ENCODE measurements at regions not wholly inside any gene's neighbourhood (a gene's known extent, or its start where the extent isn't known, plus 50 kb on each side); places are given as distances from the start of the nearest gene placed in this dataset.
A peak's percentile ranks its signal among the peaks of the same experiment; 100 is the strongest.

DNA sequence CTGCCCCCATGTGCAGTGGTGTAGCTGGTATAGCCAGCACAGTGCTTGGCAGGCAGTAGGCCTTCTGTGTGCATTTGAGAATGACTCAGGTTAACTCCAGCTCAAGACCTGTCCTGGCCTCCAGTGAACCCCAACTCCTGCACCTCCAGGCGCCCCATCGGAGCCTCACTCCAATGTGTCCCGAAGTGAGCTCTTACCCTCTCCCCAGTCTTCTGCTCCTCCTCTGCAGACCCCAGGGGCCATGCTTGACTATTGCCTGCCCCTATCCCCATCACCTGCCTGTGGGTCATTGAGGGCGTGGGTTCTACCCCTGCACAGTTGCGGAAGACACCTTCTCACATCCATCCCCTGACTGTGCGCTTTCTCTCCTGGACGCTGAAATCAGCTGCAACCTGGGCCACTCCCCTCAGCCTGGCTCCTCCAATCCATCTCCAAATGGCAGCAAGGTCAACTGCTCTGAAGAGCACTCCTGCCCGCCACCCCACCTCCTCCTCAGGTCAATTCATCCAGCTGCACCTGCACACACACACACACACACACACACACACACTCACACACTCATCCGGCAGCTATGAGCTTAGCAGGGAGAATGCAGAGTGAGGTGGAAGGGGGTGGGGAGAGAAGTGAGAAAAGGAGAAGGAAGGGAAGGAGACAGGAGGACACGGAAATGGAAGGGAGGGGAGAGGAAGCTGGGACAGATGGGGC is 130.3 kb upstream of the GLI2 start:
- ATAC-seq, result no peak
- no peaks in the 10 kb centered on the region for H3K9me3 Mint-ChIP-seq
- no peak overlapping the region for H3K27ac Mint-ChIP-seq
- H3K4me1 Mint-ChIP-seq, result no peaks in the 10 kb centered on the region
- no peak for DNase-seq (ENCODE audit: low spot score in 2 of 2)
- no peaks in the 10 kb centered on the region for H3K36me3 Mint-ChIP-seq
- H3K4me3 Mint-ChIP-seq, result no peak overlapping the region

DNA sequence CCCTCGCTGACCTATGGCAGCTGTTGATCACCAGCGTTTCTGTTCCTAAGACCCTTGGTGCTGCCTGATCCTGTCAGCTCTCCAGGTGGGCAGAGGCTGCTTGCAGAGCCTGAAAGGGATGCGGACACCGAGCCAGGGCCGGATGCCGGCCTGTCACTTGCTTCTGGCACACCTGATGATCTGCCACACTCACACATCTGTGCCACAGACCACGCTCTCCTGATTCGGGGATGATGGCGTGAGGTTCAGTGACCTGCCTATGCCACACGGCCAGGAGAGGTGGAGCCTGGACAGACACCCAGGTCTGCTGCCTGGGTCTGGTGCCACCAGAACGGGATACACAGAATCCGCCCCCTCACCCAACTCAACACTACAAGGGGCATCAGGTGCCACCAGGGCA is 129.4 kb upstream of the GLI2 start:
- H3K9me3 Mint-ChIP-seq, result no peaks in the 10 kb centered on the region
- no peak overlapping the region for H3K4me3 Mint-ChIP-seq
- H3K27ac Mint-ChIP-seq, result no peak overlapping the region
- H3K4me1 Mint-ChIP-seq, result no peaks in the 10 kb centered on the region
- H3K36me3 Mint-ChIP-seq, result no peaks in the 10 kb centered on the region
- no peak for DNase-seq (ENCODE audit: low spot score in 2 of 2)
- ATAC-seq, result no peak

DNA sequence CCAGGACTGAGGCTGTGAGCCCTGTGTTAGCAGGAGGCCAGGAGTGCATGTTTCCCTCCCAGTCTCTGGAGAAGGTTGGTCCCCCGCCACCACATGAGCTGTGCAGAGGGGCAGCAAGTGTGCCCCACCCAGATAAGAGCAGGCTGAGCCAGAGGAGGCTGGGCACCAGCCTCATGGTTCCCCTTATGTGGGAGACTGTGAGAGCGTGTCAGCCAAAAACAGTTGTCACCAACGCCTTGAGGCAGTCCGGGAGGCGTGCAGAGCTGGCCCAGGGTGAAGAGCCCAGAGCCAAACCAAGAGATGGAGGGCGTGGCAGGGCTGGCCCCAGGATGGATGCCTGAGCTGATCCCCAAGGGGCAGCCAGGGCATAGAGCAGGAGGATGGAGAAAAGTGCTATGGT is 128.7 kb upstream of the GLI2 start:
- ATAC-seq (no peak), DNase-seq (ENCODE audit: low spot score in 2 of 2) (no peak)
- H3K9me3 Mint-ChIP-seq, result no peaks in the 10 kb centered on the region
- no peaks in the 10 kb centered on the region for H3K36me3 Mint-ChIP-seq
- no peaks in the 10 kb centered on the region for H3K4me1 Mint-ChIP-seq
- no peak overlapping the region for H3K27ac Mint-ChIP-seq
- no peak overlapping the region for H3K4me3 Mint-ChIP-seq

DNA sequence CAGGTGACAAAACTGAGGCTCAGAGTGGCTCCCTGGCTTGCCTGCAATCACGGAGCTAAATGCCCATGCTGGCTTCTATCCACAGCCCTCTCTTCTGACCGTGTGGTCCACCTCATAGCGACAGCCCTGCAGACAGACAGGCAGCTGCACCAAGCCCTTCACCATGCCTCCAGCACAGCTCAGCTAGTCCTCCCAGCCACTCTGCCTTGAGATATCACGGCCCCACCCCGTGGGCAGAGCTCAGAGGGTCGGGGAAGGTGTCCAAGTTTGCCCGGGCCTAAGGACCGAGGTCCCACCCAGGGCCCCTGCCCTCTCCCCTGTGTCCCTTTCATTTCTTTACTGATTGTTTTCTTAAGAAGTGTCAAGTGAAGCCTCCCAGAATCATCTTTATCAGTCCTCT is 128.2 kb upstream of the GLI2 start:
- no peaks in the 10 kb centered on the region for H3K9me3 Mint-ChIP-seq
- no peak overlapping the region for H3K4me3 Mint-ChIP-seq
- H3K27ac Mint-ChIP-seq, result no peak overlapping the region
- no peak for ATAC-seq
- no peaks in the 10 kb centered on the region for H3K4me1 Mint-ChIP-seq
- H3K36me3 Mint-ChIP-seq, result no peaks in the 10 kb centered on the region
- no peak for DNase-seq (ENCODE audit: low spot score in 2 of 2)

DNA sequence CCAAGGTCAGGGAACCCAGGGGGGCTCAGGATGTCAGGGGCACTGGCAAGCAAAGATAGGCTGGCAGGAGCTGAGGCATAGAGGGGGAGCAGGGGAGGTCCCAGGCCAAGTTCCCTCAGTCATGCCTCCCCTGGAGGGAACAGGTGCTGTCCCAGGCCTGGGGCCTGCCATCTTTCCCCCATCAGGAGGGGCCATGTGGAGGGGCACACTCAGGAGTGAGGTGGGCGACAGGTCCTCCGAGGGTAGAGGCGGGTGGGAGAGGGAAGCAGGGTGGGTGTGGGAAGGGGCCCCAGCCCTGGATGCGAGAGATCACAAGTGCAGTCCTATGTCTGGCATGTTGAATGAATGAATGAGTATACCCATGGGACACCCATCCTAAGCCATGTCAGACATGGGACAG is 127.7 kb upstream of the GLI2 start:
- no peak overlapping the region for H3K27ac Mint-ChIP-seq
- no peaks in the 10 kb centered on the region for H3K4me1 Mint-ChIP-seq
- ATAC-seq (peak; percentile 2), DNase-seq (ENCODE audit: low spot score in 2 of 2) (no peak)
- no peak overlapping the region for H3K4me3 Mint-ChIP-seq
- no peaks in the 10 kb centered on the region for H3K36me3 Mint-ChIP-seq
- H3K9me3 Mint-ChIP-seq, result no peaks in the 10 kb centered on the region

DNA sequence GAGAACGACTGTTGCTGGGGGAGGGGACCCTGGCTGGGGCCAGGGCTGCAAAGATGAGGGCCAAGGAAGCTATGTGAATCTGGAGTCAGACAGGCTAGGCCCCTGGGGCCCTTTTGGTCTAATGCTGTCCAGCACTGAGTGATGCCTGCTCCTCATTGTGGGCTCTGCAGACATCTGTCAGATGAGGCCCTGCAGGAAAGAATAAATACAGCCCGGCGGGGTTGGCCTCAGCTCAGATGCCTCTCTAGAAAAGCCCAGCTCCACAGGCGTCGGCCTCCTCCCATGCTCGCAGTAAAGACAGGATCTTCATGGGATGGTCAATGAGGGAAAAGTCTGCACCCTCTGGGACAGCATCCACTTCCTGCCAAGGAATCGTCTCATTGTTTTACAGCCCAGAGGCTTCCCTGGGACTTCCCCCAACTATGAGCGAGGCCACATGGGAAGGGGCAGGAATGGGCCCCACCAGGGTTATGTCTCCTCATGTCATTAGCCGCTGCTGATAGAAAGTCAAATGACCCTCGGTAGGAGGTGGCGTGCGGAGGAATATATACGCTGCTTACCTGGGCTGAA is 125.8 kb upstream of the GLI2 start:
- DNase-seq (ENCODE audit: low spot score in 2 of 2) (no peak), ATAC-seq (no peak)
- Mint-ChIP-seq H3K4me3 (no peak overlapping the region), H3K4me1 (no peaks in the 10 kb centered on the region), H3K9me3 (no peaks in the 10 kb centered on the region), H3K36me3 (no peaks in the 10 kb centered on the region), H3K27ac (no peak overlapping the region)

DNA sequence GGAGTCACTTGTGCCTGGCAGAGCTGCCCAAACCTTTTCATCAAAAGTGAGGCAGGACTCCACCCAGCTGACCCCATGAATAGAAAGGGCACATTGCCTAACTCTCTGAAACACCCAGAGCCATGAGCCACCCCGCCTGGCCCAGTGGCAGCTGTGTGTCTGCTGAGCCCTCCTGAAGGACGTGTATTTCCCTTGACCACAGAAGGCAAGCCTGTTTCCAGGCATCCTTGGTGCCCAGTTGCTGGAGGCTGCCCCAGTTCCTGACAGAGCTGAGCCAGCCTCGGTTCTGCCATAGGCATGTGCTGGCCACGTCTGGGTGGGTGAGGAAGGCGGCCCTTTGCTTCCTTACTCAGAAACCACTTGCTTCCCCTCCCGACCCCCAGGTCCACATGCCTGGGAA is 124.7 kb upstream of the GLI2 start:
- Mint-ChIP-seq H3K9me3 (no peaks in the 10 kb centered on the region), H3K36me3 (no peaks in the 10 kb centered on the region), H3K4me1 (no peaks in the 10 kb centered on the region), H3K4me3 (no peak overlapping the region), H3K27ac (no peak overlapping the region)
- ATAC-seq, result no peak
- no peak for DNase-seq (ENCODE audit: low spot score in 2 of 2)

DNA sequence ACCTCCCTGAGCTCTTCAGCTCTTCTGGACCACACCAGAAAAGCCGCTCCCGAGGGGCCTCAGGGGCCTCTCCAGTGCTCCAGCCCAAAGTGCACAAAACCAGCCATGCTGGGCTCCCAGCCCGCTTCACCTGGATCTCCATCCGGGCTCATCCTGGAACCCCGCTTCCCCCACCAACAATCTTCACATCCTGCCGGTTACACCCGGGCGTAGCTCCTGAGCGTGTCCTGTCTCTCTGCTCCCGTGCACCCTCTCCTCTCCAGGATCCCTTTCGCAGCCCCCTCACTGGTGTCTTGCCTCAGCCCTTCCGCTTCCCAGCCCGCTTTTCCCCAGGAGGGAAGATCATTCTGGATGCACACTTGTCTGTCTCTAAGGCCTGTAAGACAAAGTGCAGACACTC is 123.7 kb upstream of the GLI2 start:
- ATAC-seq (no peak), DNase-seq (ENCODE audit: low spot score in 2 of 2) (no peak)
- Mint-ChIP-seq H3K4me3 (no peak overlapping the region), H3K4me1 (no peaks in the 10 kb centered on the region), H3K27ac (no peak overlapping the region), H3K9me3 (no peaks in the 10 kb centered on the region), H3K36me3 (no peaks in the 10 kb centered on the region)

DNA sequence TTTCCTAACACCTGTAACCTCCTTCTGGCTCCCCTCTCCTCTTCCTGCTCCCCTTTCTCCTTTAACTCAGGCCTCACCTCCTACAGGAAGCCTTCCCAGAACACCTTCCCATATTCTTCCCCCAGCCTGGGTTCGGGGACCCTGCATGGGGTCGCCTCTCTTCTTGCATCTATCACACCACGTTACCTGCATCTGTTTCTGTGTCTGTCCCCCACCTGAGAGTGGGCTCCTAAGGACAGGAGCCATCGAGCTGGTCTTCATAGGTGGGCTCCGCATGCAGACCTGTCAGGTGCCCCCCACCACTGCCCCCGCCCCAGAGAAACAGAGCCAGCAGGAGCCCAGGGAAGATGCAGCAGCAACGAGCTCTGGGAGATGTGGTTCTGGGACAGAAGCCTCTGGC is 123.2 kb upstream of the GLI2 start:
- no peak for ATAC-seq
- DNase-seq (ENCODE audit: low spot score in 2 of 2), result no peak
- H3K36me3 Mint-ChIP-seq, result no peaks in the 10 kb centered on the region
- H3K4me3 Mint-ChIP-seq, result no peak overlapping the region
- H3K27ac Mint-ChIP-seq, result no peak overlapping the region
- H3K4me1 Mint-ChIP-seq, result no peaks in the 10 kb centered on the region
- H3K9me3 Mint-ChIP-seq, result no peaks in the 10 kb centered on the region

DNA sequence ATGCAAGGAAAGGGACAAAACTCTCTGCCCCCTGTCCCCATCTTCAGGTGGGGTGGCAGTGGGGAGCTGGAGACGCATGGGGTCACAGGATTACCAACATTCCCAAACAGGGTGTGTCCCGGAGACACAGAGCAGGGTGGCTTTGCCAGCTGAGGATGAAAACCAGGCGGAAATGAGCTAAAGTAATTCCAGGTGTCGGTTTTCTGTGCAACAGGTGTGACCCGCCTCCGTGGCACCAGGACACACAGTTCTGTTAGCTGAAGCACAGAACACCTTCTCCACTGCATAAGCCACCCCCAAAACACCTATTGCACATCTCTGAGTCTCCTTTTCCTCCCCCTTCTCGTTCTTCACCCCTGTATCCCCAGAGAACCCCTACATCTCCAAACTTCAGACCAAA is 122.7 kb upstream of the GLI2 start:
- Mint-ChIP-seq H3K36me3 (no peaks in the 10 kb centered on the region), H3K9me3 (no peaks in the 10 kb centered on the region), H3K27ac (no peak overlapping the region), H3K4me3 (no peak overlapping the region), H3K4me1 (no peaks in the 10 kb centered on the region)
- DNase-seq (ENCODE audit: low spot score in 2 of 2), result no peak
- ATAC-seq, result no peak

DNA sequence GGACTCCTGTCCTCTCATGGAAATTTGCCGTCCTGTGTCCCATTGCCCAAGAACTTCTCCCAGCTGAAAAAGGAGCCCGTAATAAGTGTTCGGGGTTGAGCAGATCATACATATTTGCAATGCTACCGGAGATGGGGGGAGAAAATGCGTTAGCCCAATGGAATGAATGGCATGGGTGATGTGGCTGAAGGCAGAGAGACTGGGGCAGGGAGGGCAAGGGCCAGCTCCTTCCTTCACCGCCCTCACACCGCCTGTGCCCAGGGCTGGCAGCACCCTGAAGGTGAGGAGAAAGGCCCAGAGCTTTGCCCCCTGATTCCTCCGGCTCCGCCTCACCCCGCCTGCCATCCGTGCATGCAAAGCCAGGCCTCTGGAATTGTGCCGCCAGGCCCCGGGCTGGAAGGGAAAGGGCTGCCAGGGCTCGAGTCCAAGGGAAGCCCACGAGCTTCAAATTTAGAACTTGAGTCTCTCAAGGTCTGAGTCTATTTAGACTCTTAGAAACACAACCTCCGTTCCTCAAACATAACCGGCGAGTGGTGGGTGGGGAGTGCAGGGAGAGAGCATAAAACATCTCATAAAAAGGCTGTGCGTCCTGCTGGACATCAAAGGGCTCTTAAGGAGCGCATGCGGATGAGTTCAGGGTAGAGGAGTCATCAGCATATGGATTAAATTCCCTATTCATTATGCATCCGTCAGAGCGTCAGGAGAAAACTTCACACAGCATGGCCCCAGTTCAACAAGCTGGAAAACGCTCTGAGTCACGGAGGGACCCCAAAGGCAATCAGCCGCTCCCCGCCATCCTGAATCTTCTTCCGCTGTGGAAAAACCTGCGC is 121.7 kb upstream of the GLI2 start:
- no peak for ATAC-seq
- Mint-ChIP-seq H3K27ac (no peak overlapping the region), H3K4me1 (no peaks in the 10 kb centered on the region), H3K4me3 (no peak overlapping the region), H3K9me3 (no peaks in the 10 kb centered on the region), H3K36me3 (no peaks in the 10 kb centered on the region)
- DNase-seq (ENCODE audit: low spot score in 2 of 2), result no peak

DNA sequence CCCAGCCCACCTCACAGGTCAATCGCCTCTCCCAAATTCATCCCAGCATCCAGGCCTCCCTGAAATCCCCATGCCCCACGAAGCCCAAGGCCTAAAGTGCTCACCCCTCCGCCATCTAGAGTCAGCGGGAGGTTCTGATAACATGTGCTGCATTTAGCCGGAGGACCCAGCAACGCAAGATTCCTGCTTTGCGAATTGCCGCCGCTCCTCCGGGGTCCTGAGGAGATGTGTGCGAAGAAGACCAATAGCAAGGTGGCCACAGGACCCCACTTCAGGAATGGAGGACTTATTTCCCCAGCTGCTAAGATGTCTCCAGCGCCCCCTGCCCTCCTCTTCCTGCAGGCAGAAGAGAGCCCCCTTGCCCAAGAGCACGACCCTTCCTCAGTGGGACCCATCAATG is 120.8 kb upstream of the GLI2 start:
- no peaks in the 10 kb centered on the region for H3K36me3 Mint-ChIP-seq
- no peaks in the 10 kb centered on the region for H3K9me3 Mint-ChIP-seq
- ATAC-seq, result no peak
- H3K4me1 Mint-ChIP-seq, result no peaks in the 10 kb centered on the region
- DNase-seq (ENCODE audit: low spot score in 2 of 2), result no peak
- no peak overlapping the region for H3K4me3 Mint-ChIP-seq
- no peak overlapping the region for H3K27ac Mint-ChIP-seq

DNA sequence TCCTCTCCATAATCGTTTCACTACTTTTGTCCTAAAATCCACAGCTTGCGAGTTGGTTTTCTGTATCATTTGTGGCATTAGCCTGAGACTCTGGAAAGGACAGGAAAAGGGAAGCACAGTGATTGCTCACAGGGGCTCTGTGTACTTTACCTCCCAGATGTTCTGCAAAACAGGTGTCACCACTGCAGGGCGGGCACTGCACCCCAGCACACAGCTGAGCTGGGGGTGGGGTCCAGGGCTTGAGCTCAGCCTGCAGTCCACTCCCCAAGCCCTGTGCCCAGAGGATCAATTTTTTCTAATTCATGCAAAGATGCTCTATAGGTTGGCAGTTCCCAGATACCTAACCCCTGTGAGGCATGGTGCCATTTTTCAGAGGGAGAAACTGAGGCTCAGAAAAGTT is 119.4 kb upstream of the GLI2 start:
- no peak for ATAC-seq
- no peak overlapping the region for H3K27ac Mint-ChIP-seq
- H3K4me3 Mint-ChIP-seq, result no peak overlapping the region
- H3K36me3 Mint-ChIP-seq, result no peaks in the 10 kb centered on the region
- H3K9me3 Mint-ChIP-seq, result no peaks in the 10 kb centered on the region
- H3K4me1 Mint-ChIP-seq, result no peaks in the 10 kb centered on the region
- no peak for DNase-seq (ENCODE audit: low spot score in 2 of 2)

DNA sequence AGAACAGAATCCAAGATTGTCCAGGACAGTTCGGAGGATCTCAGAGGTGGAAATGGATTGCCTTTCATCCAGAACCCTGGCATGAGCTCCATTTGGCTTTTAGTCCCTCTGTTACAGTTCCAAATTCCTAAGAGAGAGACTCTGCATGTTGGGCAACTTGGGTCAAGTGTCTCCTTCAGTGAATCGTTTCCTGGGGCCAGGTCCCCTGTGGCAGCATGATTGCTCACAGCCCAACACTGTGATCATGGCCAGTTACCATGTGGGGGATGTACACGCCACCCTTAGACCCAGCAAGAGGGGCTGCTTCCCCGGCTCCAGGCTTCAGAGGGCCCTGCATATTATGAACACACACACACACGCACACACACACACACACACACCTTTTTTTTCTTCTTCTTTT is 118.6 kb upstream of the GLI2 start:
- no peaks in the 10 kb centered on the region for H3K36me3 Mint-ChIP-seq

DNA sequence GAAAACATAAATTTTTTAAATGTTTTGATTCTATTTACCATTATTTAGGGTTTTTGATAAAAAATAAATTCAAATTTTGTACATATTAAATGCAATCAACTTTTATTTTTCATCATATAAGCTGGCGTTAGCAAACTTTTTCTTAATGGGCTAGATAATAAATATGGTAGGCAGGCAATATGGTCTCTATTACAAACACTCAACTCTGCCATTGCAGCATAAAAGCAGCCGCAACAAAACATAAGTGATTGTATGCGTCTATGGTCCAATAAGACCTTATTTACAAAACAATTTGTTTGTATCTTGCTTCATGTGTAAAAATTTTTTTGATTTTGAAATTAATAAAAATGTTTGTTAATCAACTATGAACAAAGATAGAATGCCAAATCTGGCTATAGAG is 116.8 kb upstream of the GLI2 start:
- DNase-seq (ENCODE audit: low spot score in 2 of 2) (no peak), ATAC-seq (no peak)
- Mint-ChIP-seq H3K36me3 (no peaks in the 10 kb centered on the region), H3K27ac (no peak overlapping the region), H3K4me3 (no peak overlapping the region), H3K4me1 (no peaks in the 10 kb centered on the region), H3K9me3 (no peaks in the 10 kb centered on the region)

More for the DNA sequence above, 118.6 kb upstream of the GLI2 start:
- no peak for DNase-seq (ENCODE audit: low spot score in 2 of 2)
- ATAC-seq, result no peak
- Mint-ChIP-seq H3K27ac (no peak overlapping the region), H3K4me1 (no peaks in the 10 kb centered on the region), H3K4me3 (no peak overlapping the region), H3K9me3 (no peaks in the 10 kb centered on the region)

DNA sequence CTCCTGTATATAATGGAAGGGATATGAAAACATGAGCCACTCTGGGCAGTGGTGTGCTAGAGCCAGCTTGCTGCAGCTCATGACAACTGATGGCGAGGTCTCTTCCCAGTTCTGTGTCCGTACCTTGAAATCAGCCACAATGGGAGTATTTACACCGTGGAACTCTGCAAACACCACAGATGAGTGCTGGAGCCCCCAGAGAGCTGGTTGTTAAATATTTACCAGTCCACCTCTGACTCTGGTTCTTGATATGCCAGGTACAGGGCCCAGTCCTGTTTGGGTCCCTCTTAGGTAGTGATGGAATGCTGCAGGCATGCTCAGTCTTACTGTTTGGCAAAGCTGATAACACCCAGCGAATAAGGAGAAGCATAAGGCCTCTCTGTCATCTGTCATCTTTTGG is 116.1 kb upstream of the GLI2 start:
- H3K27ac Mint-ChIP-seq, result no peak overlapping the region
- H3K4me1 Mint-ChIP-seq, result no peaks in the 10 kb centered on the region
- no peaks in the 10 kb centered on the region for H3K9me3 Mint-ChIP-seq
- ATAC-seq (no peak), DNase-seq (ENCODE audit: low spot score in 2 of 2) (no peak)
- no peak overlapping the region for H3K4me3 Mint-ChIP-seq
- no peaks in the 10 kb centered on the region for H3K36me3 Mint-ChIP-seq

All from stimulated activated effector memory CD8-positive, alpha-beta T cell treated with anti-CD3 and anti-CD28 coated beads, Interleukin-12 subunit alpha, Interleukin-12 subunit beta, amount 100 ng/mL, for 72 hours (primary cell).